ENCODE measurements at regions not wholly inside any gene's neighbourhood (a gene's known extent, or its start where the extent isn't known, plus 50 kb on each side); places are given as distances from the start of the nearest gene placed in this dataset.
"Not testable (repeated sequence)": the region's sequence is repeated elsewhere in the genome, so short reads cannot be mapped to it uniquely, and the experiment has no call there.

- FAIRE-seq (no peak), DNase-seq (ENCODE audit: insufficient read length, low spot score) (no peak)
These were observed 149.8 kb upstream of the PALMD start for GRCh38 chr1:99496067-99496466.

DNA sequence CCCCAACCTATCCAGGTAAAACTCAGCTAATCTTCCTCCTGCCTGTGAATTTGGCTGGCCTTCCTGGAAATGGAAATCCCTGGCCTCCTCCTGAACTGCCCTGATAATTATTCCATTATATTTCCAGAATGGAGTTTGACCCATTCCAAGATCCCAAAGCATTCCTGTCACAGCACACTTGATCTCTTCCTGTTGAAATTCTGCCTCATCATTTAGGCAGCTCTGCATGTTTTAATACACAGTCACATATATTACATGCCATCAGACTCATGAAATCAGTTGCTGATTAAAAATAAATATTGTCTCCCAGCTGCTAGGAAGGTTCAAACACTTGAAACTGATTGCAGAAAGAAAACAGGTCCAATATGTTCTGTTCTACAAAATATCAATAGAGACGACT lies 148.2 kb upstream of the PALMD start:
- no peak for DNase-seq (ENCODE audit: insufficient read length, low spot score)
- no peak for FAIRE-seq

DNA sequence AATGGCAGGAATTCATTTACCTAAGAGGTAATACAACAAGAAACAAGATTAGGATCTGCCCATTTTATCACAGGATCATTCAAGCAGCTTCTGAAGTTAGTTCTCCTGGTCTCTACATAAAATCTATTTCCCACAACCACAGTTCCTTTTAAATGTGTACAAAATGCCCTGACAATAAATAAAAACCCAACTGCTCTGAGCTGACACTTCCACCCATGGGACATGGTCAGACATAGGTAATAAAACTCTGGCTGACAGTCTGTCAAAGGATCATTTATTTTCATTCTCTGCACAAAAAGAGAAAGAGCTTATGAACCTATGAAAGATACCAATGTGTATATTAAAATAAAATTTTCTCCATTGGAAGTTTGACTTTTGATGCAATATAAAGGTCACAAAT lies 145.4 kb upstream of the PALMD start:
- FAIRE-seq: no peak
- no peak for DNase-seq (ENCODE audit: insufficient read length, low spot score)

- DNase-seq (ENCODE audit: insufficient read length, low spot score) (no peak), FAIRE-seq (no peak)
These were observed 144.0 kb upstream of the PALMD start for GRCh38 chr1:99501871-99502270.

DNA sequence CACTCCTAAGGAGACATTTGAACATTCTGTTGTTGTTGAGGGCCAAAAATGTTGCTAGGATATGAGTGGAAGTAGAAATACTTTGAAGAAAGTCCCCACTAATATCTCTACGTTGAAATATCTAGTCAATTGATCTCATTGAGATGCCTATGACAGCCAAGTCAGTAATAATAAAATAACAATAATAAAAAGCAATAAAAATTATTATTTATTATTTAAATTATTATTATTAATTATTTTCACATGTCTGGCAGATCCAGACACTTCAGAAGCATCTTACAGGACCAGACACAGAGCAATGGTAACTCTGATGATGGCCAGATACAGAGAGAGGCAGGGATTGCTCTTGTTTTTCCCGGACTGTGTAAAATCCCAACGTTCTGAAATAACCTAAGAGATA lies 143.5 kb upstream of the PALMD start:
- FAIRE-seq: no peak
- DNase-seq (ENCODE audit: insufficient read length, low spot score): no peak

- FAIRE-seq: no peak
- no peak for DNase-seq (ENCODE audit: insufficient read length, low spot score)
These were observed 142.6 kb upstream of the PALMD start for GRCh38 chr1:99503276-99503747.

DNA sequence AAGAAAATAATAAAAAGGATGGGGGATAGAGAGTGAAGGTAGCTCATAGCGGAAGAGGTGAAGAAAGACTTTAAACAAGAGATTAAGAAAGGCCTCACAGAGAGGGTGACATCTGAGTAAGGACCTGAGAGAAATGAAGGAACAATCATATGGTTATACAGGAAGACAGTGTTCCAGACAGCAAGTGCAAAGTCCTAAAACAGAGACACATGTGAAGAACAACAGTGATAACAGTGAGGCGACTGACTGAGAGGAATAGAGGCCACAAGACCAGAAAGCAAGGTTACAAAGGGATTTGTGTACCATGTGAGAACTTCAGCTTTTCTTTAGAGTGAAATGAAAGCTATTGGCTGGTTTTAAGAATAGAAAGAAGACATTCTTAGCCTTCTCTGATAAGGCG lies 141.6 kb upstream of the PALMD start:
- no peak for FAIRE-seq
- DNase-seq (ENCODE audit: insufficient read length, low spot score): no peak

- FAIRE-seq: no peak
- DNase-seq (ENCODE audit: insufficient read length, low spot score): no peak
These were observed 139.3 kb upstream of the PALMD start for GRCh38 chr1:99506631-99507030.

DNA sequence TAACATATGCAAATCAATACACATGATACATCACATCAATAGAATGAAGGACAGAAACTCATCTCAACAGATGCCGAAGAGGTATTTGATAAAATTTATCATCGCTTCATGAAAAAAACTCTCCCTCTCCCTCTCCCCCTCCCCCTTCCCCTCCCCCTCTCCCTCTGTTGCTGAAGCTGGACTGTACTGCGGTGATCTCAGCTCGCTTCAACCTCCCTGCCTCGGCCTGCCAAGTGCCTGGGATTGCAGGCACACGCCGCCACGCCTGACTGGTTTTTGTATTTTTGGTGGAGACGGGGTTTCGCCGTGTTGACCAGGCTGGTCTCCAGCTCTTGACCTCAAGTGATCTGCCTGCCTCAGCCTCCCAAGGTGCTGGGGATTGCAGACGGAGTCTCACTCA lies 138.5 kb upstream of the PALMD start:
- DNase-seq (ENCODE audit: insufficient read length, low spot score); FAIRE-seq: not testable (repeated sequence)

- FAIRE-seq (no peak), DNase-seq (ENCODE audit: insufficient read length, low spot score) (no peak)
These were observed 137.8 kb upstream of the PALMD start for GRCh38 chr1:99507906-99508732.

DNA sequence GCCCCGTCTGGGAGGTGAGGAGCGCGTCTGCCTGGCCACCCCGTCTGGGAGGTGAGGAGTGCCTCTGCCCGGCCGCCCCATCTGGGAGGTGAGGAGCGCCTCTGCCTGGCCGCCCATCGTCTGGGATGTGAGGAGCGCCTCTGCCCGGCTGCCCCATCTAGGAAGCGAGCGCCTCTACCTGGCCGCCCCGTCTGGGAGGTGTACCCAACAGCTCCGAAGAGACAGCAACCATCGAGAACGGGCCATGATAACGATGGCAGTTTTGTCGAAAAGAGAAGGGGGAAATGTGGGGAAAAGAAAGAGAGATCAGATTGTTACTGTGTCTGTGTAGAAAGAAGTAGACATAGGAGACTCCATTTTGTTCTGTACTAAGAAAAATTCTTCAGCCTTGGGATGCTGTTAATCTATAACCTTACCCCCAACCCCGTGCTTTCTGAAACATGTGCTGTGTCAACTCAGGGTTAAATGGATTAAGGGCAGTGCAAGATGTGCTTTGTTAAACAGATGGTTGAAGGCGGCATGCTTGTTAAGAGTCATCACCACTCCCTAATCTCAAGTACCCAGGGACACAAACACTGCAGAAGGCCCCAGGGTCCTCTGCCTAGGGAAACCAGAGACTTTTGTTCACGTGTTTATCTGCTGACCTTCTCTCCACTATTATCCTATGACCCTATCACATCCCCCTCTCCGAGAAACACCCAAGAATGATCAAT lies 137.0 kb upstream of the PALMD start:
- not testable (repeated sequence) for FAIRE-seq; DNase-seq (ENCODE audit: insufficient read length, low spot score)

- not testable (repeated sequence) for DNase-seq (ENCODE audit: insufficient read length, low spot score); FAIRE-seq
These were observed 130.9 kb upstream of the PALMD start for GRCh38 chr1:99514823-99515552.

GRCh38 chr1:99516141-99516540 lies 129.8 kb upstream of the PALMD start:
- FAIRE-seq: no peak
- no peak for DNase-seq (ENCODE audit: insufficient read length, low spot score)

DNA sequence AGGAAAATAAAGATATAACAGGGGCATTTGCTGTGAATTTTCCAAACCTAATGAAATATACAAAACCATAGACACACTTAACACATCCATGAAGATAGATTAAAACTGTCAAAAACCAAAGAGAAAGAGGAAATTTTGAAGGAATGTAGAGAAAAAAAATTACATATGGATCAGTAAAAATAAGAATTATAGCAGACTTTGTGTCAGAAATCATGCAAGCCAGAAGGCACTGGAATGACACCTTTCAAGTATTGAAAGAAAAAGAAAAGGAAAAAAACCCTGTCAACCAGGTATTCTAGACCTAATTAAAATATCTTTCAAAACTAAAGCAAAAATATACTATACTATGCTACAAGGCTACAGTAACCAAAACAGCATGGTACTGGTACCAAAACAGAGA lies 125.8 kb upstream of the PALMD start:
- DNase-seq (ENCODE audit: insufficient read length, low spot score): no peak
- no peak for FAIRE-seq

GRCh38 chr1:99525331-99525730 lies 120.6 kb upstream of the PALMD start:
- FAIRE-seq: no peak
- DNase-seq (ENCODE audit: insufficient read length, low spot score): no peak

GRCh38 chr1:99527078-99527477 lies 118.8 kb upstream of the PALMD start:
- no peak for DNase-seq (ENCODE audit: insufficient read length, low spot score)
- no peak for FAIRE-seq

GRCh38 chr1:99527545-99527944 lies 118.4 kb upstream of the PALMD start:
- no peak for DNase-seq (ENCODE audit: insufficient read length, low spot score)
- FAIRE-seq: no peak

GRCh38 chr1:99529002-99529401 lies 116.9 kb upstream of the PALMD start:
- FAIRE-seq (no peak), DNase-seq (ENCODE audit: insufficient read length, low spot score) (no peak)

DNA sequence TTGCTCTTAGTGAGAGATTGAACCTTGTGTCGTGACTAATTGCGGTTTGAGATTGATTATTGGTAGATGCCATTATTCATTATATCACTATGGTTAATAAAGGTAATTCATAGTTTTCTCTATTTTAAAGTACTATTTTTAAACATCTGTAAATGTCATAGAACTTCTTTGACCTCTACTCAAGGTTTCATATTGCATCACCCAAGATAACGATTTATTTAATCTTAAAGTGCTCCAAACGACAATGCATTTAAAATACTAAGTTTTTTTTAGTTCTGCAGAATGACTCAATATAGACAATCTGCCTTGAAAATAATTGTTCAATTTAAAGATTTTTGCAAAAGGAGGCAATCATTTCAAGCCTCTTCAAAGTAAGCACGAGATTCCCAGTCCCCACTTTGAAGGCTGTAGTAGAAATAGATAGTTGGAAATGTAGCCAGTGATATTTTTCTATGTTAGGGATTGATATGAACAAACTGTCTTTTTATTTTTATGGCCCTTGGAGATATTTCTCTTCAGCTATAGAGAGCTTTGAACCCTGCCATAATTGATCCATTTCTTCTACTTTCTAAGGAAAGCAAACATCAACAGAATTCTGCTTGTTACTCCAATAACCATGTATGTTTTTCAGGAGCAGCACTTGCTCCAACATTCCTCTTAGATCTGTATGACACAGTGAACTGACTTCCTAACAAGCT lies 114.2 kb upstream of the PALMD start:
- no peak for DNase-seq (ENCODE audit: insufficient read length, low spot score)
- FAIRE-seq: no peak

DNA sequence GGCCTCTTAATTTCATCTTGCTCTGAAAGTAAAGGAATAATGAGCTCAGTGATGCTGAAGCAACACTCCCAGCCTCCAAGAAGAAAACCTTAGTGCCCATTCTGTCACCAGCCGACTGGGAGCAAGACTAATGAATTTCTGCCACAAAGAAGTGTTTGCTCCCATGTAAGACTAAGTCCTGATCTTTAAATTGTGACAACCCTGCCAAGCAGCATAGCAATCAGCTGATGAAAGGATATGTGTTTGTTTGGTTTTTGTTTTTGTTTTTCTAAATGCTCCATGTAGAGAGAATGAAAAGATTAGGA lies 113.7 kb upstream of the PALMD start:
- no peak for FAIRE-seq
- no peak for DNase-seq (ENCODE audit: insufficient read length, low spot score)
